GM23338 (cell line): ENCODE measurements at regions not wholly inside any gene's neighbourhood (a gene's known extent, or its start where the extent isn't known, plus 50 kb on each side); places are given as distances from the start of the nearest gene placed in this dataset.

Experiments
- ATAC-seq: fragments of 200-7000 bp; cut with Tn5 transposase; 3 replicates; pipeline ENCODE4 v1.9.1; 2020
- DNase-seq: peaks from one replicate; pipeline ENCODE4 v3.0.0-alpha.2; 2015; ENCODE audit warnings: low spot score
- H2AFZ ChIP-seq: fragments of 200-600 bp; sonication (generic); 2 replicates; pipeline ENCODE4 v1.8.0; 2016; ENCODE audit warnings: antibody characterized with exemption, mild to moderate bottlenecking, moderate library complexity
- H3F3A ChIP-seq: fragments of 200-600 bp; sonication (generic); replicated peaks from 2 replicates; pipeline ENCODE4 v1.8.0; 2017; ENCODE audit warnings: antibody characterized with exemption, mixed run types, low read depth
- H3K27ac ChIP-seq: fragments of 200-600 bp; sonication (generic); 2 replicates; pipeline ENCODE4 v1.6.1; 2016; ENCODE audit warnings: low read depth
- H3K27me3 ChIP-seq: fragments of 200-600 bp; sonication (generic); 2 replicates; pipeline ENCODE4 v1.8.0; 2016; ENCODE audit warnings: mild to moderate bottlenecking, mixed run types, moderate library complexity; ENCODE audit not compliant: insufficient read depth
- H3K36me3 ChIP-seq: fragments of 200-600 bp; sonication (generic); 2 replicates; pipeline ENCODE4 v1.8.0; 2016; ENCODE audit warnings: mild to moderate bottlenecking; ENCODE audit not compliant: insufficient read depth
- H3K4me1 ChIP-seq: fragments of 200-600 bp; sonication (generic); 2 replicates; pipeline ENCODE4 v1.8.0; 2016; ENCODE audit warnings: mild to moderate bottlenecking, moderate library complexity; ENCODE audit not compliant: insufficient read depth
- H3K4me2 ChIP-seq: fragments of 200-600 bp; sonication (generic); 2 replicates; pipeline ENCODE4 v1.7.1; 2017; ENCODE audit warnings: mixed run types
- H3K4me3 ChIP-seq: fragments of 200-600 bp; sonication (generic); 2 replicates; pipeline ENCODE4 v1.6.1; 2016; ENCODE audit warnings: mixed run types
- H3K79me2 ChIP-seq: fragments of 200-600 bp; sonication (generic); replicated peaks from 2 replicates; pipeline ENCODE4 v1.8.0; 2017; ENCODE audit warnings: mild to moderate bottlenecking; ENCODE audit not compliant: insufficient read depth
- H3K9me2 ChIP-seq: fragments of 200-600 bp; sonication (generic); 2 replicates; pipeline ENCODE4 v1.8.0; 2017; ENCODE audit not compliant: insufficient read depth
- H4K20me1 ChIP-seq: fragments of 200-600 bp; sonication (generic); replicated peaks from 2 replicates; pipeline ENCODE4 v1.8.0; 2017; ENCODE audit warnings: mild to moderate bottlenecking; ENCODE audit not compliant: insufficient read depth
- H3K27ac Mint-ChIP-seq: 2 replicates; pipeline ENCODE4 v1.8.0; 2020; ENCODE audit warnings: inconsistent platforms, mild to moderate bottlenecking, moderate library complexity, mixed read lengths
- H3K27me3 Mint-ChIP-seq: 3 replicates; pipeline ENCODE4 v1.8.0; 2022; ENCODE audit warnings: low read depth, mild to moderate bottlenecking, moderate library complexity, mixed read lengths, inconsistent platforms; ENCODE audit not compliant: insufficient read depth, poor library complexity
- H3K36me3 Mint-ChIP-seq: 3 replicates; pipeline ENCODE4 v1.8.0; 2021; ENCODE audit warnings: low read depth, mild to moderate bottlenecking, inconsistent platforms, moderate library complexity, mixed read lengths
- H3K4me1 Mint-ChIP-seq: 3 replicates; pipeline ENCODE4 v1.8.0; 2020; ENCODE audit warnings: mild to moderate bottlenecking, inconsistent platforms, mixed read lengths
- H3K4me3 Mint-ChIP-seq: 3 replicates; pipeline ENCODE4 v1.8.0; 2021; ENCODE audit warnings: moderate library complexity, mild to moderate bottlenecking, inconsistent platforms, mixed read lengths
- H3K9me3 Mint-ChIP-seq: 3 replicates; pipeline ENCODE4 v1.8.0; 2020; ENCODE audit warnings: moderate library complexity, mild to moderate bottlenecking, inconsistent platforms, mixed read lengths
- CREB1 ChIP-seq: fragments of 250-450 bp; sonication (Bioruptor Pico); IDR thresholded peaks from 2 replicates; pipeline ENCODE4 v1.5.0; 2020; ENCODE audit warnings: low read depth, mild to moderate bottlenecking, moderate library complexity
- EZH2phosphoT487 ChIP-seq: fragments of 200-600 bp; sonication (generic); IDR thresholded peaks from one replicate; pipeline ENCODE4 v1.8.1; 2018; ENCODE audit warnings: antibody characterized with exemption; ENCODE audit not compliant: unreplicated experiment
- JUNB ChIP-seq: IDR thresholded peaks from one replicate; pipeline ENCODE4 v1.6.1; 2016; ENCODE audit warnings: antibody characterized with exemption; ENCODE audit not compliant: unreplicated experiment
- NANOG ChIP-seq: IDR thresholded peaks from 2 replicates; pipeline ENCODE4 v1.6.1; 2016; ENCODE audit warnings: antibody characterized with exemption, borderline replicate concordance
- POLR2AphosphoS5 ChIP-seq: IDR thresholded peaks from 2 replicates; pipeline ENCODE4 v1.6.1; 2016; ENCODE audit warnings: antibody characterized with exemption, low read depth
- STAT1 ChIP-seq: IDR thresholded peaks from one replicate; pipeline ENCODE4 v1.6.1; 2016; ENCODE audit warnings: antibody characterized with exemption; ENCODE audit not compliant: unreplicated experiment
- TF ChIP-seq, protein P1 (sequence below), 2 experiments: fragments of 200-600 bp in 1 of 2; sonication (generic) in 1 of 2; conservative IDR thresholded peaks; 2 replicates each; pipeline versions ENCODE4 v1.5.1 to v1.6.1; 2016 to 2017; ENCODE audit warnings: antibody characterized with exemption in 2 of 2, low read depth in 2 of 2, mild to moderate bottlenecking in 2 of 2, moderate library complexity in 1 of 2
- TF ChIP-seq, protein P2 (sequence below): fragments of 250-450 bp; sonication (Bioruptor Pico); IDR thresholded peaks from 2 replicates; pipeline ENCODE4 v1.5.0; 2020; ENCODE audit warnings: mild to moderate bottlenecking, moderate library complexity
- TF ChIP-seq, protein P3 (sequence below): IDR thresholded peaks from one replicate; pipeline ENCODE4 v1.6.1; 2018; ENCODE audit warnings: antibody characterized with exemption; ENCODE audit not compliant: unreplicated experiment

DNA sequence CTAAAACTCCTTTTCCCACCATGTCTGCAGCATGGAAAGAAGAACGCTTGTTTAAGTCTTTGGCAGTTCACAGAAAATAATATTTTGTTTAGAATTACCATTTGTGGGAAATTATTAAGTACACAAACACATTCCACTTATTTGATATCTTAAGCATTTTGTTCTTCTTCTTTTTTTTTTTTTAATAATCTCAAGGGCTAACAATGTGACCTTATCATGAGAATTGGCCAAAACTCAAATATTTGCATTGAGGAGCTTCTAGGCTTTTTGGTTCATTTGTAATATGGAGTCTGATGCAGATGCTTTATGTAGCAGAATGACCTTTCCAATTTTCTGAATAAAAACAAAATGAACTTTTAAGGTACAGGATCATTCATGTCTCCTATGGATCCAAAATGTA is 555.0 kb downstream of the ZEB2 start (continued):
- no peak for TF ChIP-seq NANOG

DNA sequence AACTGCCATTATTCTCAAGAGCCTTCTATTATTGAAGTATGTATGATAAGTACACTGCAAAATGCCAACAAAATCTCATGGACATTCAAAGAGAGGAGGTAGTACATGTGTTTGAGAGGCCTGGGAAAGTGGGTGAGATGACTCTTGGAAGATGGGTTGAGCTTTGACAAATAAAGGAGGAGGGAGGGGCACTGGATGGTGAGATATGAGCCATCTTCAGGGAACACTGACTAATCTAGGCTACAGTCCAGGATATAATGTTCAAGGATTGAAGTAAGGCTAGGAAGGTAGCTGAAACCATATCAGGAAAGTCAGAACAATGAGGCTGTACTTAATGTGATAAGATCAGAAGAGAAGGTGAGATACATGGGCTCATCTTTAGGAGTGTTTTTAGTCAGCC is 559.7 kb downstream of the ZEB2 start:
- no peaks in the 10 kb centered on the region for H3K79me2 ChIP-seq
- no peaks in the 10 kb centered on the region for H3K9me2 ChIP-seq
- no peaks in the 10 kb centered on the region for H3K36me3 ChIP-seq
- H2AFZ ChIP-seq = no peak overlapping the region
- H3K27ac ChIP-seq = no peak overlapping the region
- Mint-ChIP-seq H3K4me1 (peaks cover 4% of the 10 kb centered on the region; the same call in 2 of the 3 replicates), H3K27ac (no peak overlapping the region), H3K4me3 (no peak overlapping the region), H3K36me3 (no peaks in the 10 kb centered on the region), H3K27me3 (no peaks in the 10 kb centered on the region), H3K9me3 (no peaks in the 10 kb centered on the region)
- TF ChIP-seq EZH2phosphoT487 = no peak
- no peak for TF ChIP-seq CREB1 (CRISPR knock-in tag)
- H3K4me1 ChIP-seq = no peaks in the 10 kb centered on the region
- H4K20me1 ChIP-seq = no peaks in the 10 kb centered on the region
- no peak for DNase-seq
- no peaks in the 10 kb centered on the region for H3F3A ChIP-seq
- H3K4me2 ChIP-seq = no peak overlapping the region
- no peak overlapping the region for H3K4me3 ChIP-seq
- H3K27me3 ChIP-seq = no peaks in the 10 kb centered on the region
- ATAC-seq = no peak

DNA sequence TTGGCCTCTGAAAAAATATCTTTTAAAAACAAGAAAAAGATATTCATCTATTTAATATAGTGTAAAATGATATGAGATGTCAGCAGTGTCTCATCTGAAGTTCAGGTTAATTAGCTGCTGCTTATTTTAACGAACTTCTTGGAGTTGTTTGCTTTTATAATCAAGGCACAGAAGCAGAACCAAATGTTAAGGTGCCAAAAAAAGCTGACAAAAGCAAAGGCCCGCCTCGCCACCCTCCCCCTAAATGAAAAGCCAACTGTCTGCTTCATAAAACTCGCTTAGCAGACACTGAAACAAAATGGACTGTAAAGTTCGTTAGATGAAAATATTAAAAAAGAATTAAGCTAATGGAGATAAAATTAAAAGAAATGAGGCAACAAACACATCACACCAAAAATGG is 562.6 kb downstream of the ZEB2 start:
- H3K4me3 ChIP-seq = no peak overlapping the region
- no peak for TF ChIP-seq CREB1 (CRISPR knock-in tag)
- TF ChIP-seq, protein P1, sequence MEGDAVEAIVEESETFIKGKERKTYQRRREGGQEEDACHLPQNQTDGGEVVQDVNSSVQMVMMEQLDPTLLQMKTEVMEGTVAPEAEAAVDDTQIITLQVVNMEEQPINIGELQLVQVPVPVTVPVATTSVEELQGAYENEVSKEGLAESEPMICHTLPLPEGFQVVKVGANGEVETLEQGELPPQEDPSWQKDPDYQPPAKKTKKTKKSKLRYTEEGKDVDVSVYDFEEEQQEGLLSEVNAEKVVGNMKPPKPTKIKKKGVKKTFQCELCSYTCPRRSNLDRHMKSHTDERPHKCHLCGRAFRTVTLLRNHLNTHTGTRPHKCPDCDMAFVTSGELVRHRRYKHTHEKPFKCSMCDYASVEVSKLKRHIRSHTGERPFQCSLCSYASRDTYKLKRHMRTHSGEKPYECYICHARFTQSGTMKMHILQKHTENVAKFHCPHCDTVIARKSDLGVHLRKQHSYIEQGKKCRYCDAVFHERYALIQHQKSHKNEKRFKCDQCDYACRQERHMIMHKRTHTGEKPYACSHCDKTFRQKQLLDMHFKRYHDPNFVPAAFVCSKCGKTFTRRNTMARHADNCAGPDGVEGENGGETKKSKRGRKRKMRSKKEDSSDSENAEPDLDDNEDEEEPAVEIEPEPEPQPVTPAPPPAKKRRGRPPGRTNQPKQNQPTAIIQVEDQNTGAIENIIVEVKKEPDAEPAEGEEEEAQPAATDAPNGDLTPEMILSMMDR (conservative IDR thresholded peaks at IDR 0.05; ENCODE audit: low read depth in 2 of 2) = no peak
- no peak for TF ChIP-seq NANOG
- TF ChIP-seq JUNB = no peak
- TF ChIP-seq, protein P2, sequence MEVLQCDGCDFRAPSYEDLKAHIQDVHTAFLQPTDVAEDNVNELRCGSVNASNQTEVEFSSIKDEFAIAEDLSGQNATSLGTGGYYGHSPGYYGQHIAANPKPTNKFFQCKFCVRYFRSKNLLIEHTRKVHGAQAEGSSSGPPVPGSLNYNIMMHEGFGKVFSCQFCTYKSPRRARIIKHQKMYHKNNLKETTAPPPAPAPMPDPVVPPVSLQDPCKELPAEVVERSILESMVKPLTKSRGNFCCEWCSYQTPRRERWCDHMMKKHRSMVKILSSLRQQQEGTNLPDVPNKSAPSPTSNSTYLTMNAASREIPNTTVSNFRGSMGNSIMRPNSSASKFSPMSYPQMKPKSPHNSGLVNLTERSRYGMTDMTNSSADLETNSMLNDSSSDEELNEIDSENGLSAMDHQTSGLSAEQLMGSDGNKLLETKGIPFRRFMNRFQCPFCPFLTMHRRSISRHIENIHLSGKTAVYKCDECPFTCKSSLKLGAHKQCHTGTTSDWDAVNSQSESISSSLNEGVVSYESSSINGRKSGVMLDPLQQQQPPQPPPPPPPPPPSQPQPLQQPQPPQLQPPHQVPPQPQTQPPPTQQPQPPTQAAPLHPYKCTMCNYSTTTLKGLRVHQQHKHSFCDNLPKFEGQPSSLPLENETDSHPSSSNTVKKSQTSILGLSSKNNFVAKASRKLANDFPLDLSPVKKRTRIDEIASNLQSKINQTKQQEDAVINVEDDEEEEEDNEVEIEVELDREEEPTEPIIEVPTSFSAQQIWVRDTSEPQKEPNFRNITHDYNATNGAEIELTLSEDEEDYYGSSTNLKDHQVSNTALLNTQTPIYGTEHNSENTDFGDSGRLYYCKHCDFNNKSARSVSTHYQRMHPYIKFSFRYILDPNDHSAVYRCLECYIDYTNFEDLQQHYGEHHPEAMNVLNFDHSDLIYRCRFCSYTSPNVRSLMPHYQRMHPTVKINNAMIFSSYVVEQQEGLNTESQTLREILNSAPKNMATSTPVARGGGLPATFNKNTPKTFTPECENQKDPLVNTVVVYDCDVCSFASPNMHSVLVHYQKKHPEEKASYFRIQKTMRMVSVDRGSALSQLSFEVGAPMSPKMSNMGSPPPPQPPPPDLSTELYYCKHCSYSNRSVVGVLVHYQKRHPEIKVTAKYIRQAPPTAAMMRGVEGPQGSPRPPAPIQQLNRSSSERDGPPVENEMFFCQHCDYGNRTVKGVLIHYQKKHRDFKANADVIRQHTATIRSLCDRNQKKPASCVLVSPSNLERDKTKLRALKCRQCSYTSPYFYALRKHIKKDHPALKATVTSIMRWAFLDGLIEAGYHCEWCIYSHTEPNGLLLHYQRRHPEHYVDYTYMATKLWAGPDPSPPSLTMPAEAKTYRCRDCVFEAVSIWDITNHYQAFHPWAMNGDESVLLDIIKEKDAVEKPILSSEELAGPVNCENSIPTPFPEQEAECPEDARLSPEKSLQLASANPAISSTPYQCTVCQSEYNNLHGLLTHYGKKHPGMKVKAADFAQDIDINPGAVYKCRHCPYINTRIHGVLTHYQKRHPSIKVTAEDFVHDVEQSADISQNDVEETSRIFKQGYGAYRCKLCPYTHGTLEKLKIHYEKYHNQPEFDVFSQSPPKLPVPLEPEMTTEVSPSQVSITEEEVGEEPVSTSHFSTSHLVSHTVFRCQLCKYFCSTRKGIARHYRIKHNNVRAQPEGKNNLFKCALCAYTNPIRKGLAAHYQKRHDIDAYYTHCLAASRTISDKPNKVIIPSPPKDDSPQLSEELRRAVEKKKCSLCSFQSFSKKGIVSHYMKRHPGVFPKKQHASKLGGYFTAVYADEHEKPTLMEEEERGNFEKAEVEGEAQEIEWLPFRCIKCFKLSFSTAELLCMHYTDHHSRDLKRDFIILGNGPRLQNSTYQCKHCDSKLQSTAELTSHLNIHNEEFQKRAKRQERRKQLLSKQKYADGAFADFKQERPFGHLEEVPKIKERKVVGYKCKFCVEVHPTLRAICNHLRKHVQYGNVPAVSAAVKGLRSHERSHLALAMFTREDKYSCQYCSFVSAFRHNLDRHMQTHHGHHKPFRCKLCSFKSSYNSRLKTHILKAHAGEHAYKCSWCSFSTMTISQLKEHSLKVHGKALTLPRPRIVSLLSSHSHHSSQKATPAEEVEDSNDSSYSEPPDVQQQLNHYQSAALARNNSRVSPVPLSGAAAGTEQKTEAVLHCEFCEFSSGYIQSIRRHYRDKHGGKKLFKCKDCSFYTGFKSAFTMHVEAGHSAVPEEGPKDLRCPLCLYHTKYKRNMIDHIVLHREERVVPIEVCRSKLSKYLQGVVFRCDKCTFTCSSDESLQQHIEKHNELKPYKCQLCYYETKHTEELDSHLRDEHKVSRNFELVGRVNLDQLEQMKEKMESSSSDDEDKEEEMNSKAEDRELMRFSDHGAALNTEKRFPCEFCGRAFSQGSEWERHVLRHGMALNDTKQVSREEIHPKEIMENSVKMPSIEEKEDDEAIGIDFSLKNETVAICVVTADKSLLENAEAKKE (CRISPR knock-in tag) = no peak
- TF ChIP-seq EZH2phosphoT487 = no peak
- TF ChIP-seq, protein P3, sequence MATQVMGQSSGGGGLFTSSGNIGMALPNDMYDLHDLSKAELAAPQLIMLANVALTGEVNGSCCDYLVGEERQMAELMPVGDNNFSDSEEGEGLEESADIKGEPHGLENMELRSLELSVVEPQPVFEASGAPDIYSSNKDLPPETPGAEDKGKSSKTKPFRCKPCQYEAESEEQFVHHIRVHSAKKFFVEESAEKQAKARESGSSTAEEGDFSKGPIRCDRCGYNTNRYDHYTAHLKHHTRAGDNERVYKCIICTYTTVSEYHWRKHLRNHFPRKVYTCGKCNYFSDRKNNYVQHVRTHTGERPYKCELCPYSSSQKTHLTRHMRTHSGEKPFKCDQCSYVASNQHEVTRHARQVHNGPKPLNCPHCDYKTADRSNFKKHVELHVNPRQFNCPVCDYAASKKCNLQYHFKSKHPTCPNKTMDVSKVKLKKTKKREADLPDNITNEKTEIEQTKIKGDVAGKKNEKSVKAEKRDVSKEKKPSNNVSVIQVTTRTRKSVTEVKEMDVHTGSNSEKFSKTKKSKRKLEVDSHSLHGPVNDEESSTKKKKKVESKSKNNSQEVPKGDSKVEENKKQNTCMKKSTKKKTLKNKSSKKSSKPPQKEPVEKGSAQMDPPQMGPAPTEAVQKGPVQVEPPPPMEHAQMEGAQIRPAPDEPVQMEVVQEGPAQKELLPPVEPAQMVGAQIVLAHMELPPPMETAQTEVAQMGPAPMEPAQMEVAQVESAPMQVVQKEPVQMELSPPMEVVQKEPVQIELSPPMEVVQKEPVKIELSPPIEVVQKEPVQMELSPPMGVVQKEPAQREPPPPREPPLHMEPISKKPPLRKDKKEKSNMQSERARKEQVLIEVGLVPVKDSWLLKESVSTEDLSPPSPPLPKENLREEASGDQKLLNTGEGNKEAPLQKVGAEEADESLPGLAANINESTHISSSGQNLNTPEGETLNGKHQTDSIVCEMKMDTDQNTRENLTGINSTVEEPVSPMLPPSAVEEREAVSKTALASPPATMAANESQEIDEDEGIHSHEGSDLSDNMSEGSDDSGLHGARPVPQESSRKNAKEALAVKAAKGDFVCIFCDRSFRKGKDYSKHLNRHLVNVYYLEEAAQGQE = no peak
- no peak for TF ChIP-seq STAT1
- TF ChIP-seq POLR2AphosphoS5 = no peak

More for the DNA sequence above, 562.6 kb downstream of the ZEB2 start:
- no peaks in the 10 kb centered on the region for H3K9me3 Mint-ChIP-seq
- Histone ChIP-seq H3F3A (no peaks in the 10 kb centered on the region), H4K20me1 (no peaks in the 10 kb centered on the region), H3K79me2 (no peaks in the 10 kb centered on the region), H3K4me2 (no peak overlapping the region), H3K4me1 (peaks cover 8% of the 10 kb centered on the region), H3K27me3 (no peaks in the 10 kb centered on the region), H3K36me3 (no peaks in the 10 kb centered on the region), H3K27ac (no peak overlapping the region), H2AFZ (no peak overlapping the region), H3K9me2 (no peaks in the 10 kb centered on the region)
- H3K4me1 Mint-ChIP-seq = peaks cover 11% of the 10 kb centered on the region; the same call in 2 of the 3 replicates
- ATAC-seq (no peak), DNase-seq (no peak)
- H3K36me3 Mint-ChIP-seq = no peaks in the 10 kb centered on the region
- H3K4me3 Mint-ChIP-seq = no peak overlapping the region
- no peaks in the 10 kb centered on the region for H3K27me3 Mint-ChIP-seq
- H3K27ac Mint-ChIP-seq = no peak overlapping the region
